ENCODE measurements at regions not wholly inside any gene's neighbourhood (a gene's known extent, or its start where the extent isn't known, plus 50 kb on each side); places are given as distances from the start of the nearest gene placed in this dataset.

GRCh38 chr17:55655777-55656176 is 66.9 kb downstream of the TMEM100 start:
- TF ChIP-seq POLR2AphosphoS5 (IDR thresholded peaks at IDR 0.05) = no peak
- no peak for TF ChIP-seq CTCF (IDR thresholded peaks at IDR 0.05)
